Mesenchymal stem cell (in vitro differentiated cells and primary cell): ENCODE measurements at regions not wholly inside any gene's neighbourhood (a gene's known extent, or its start where the extent isn't known, plus 50 kb on each side); places are given as distances from the start of the nearest gene placed in this dataset.

Source experiments
- DNase-seq: peaks from one replicate; pipeline ENCODE4 v3.0.0-alpha.2; 2013
- H2AFZ ChIP-seq: one replicate; pipeline ENCODE4 v1.6.1; 2013; ENCODE audit warnings: low read depth, mild to moderate bottlenecking, control low read depth, inconsistent platforms, low read length, moderate library complexity
- H2AK5ac ChIP-seq: 2 replicates; pipeline ENCODE4 v1.6.1; 2013; ENCODE audit warnings: low read length, moderate library complexity, mild to moderate bottlenecking, inconsistent platforms; ENCODE audit not compliant: severe bottlenecking
- H2BK120ac ChIP-seq: one replicate; pipeline ENCODE4 v1.6.1; 2013; ENCODE audit warnings: low read depth, mild to moderate bottlenecking, inconsistent platforms, low read length, moderate library complexity
- H2BK12ac ChIP-seq, 2 experiments: one replicate each; pipeline ENCODE4 v1.6.1; 2013; ENCODE audit warnings: inconsistent platforms in 2 of 2, low read length in 2 of 2, mild to moderate bottlenecking in 2 of 2, moderate library complexity in 2 of 2, control low read depth in 1 of 2
- H2BK15ac ChIP-seq: one replicate; pipeline ENCODE4 v1.6.1; 2013; ENCODE audit warnings: mild to moderate bottlenecking, low read depth, inconsistent platforms; ENCODE audit not compliant: poor library complexity, severe bottlenecking
- H2BK5ac ChIP-seq: 2 replicates; pipeline ENCODE4 v1.6.1; 2013; ENCODE audit warnings: low read depth, mild to moderate bottlenecking, low read length, control low read depth, inconsistent platforms; ENCODE audit not compliant: poor library complexity, severe bottlenecking
- H3K14ac ChIP-seq, 2 experiments: one replicate each; pipeline ENCODE4 v1.6.1; 2013; ENCODE audit warnings: inconsistent platforms in 2 of 2, low read length in 2 of 2, control low read depth in 1 of 2, mild to moderate bottlenecking in 1 of 2, moderate library complexity in 1 of 2
- H3K18ac ChIP-seq, 2 experiments: one replicate each; pipeline ENCODE4 v1.6.1; 2013; ENCODE audit warnings: inconsistent platforms in 2 of 2, low read length in 2 of 2, control low read depth in 1 of 2, low read depth in 1 of 2, mild to moderate bottlenecking in 1 of 2
- H3K23ac ChIP-seq, 2 experiments: one replicate each; pipeline ENCODE4 v1.6.1; 2013; ENCODE audit warnings: inconsistent platforms in 2 of 2, low read length in 2 of 2, mild to moderate bottlenecking in 2 of 2, moderate library complexity in 2 of 2, control low read depth in 1 of 2
- H3K27ac ChIP-seq: 2 replicates; pipeline ENCODE4 v1.5.1; 2013; ENCODE audit warnings: mild to moderate bottlenecking, moderate library complexity, low read length, control low read depth, inconsistent platforms; ENCODE audit not compliant: poor library complexity, severe bottlenecking
- H3K27me3 ChIP-seq, 2 experiments: 2 replicates each; pipeline versions ENCODE4 v1.6.1 to v1.7.0; 2013; ENCODE audit warnings: low read length in 2 of 2, mild to moderate bottlenecking in 2 of 2, moderate library complexity in 2 of 2, control low read depth in 1 of 2, inconsistent platforms in 1 of 2; ENCODE audit not compliant: control insufficient read depth in 1 of 2, insufficient read depth in 1 of 2
- H3K36me3 ChIP-seq, 2 experiments: 2 replicates each; pipeline versions ENCODE4 v1.6.1 to v1.7.0; 2013; ENCODE audit warnings: low read length in 2 of 2, control low read depth in 1 of 2, inconsistent platforms in 1 of 2, low read depth in 1 of 2, mild to moderate bottlenecking in 1 of 2; ENCODE audit not compliant: insufficient read depth in 2 of 2, control insufficient read depth in 1 of 2
- H3K4ac ChIP-seq, 2 experiments: one replicate each; pipeline ENCODE4 v1.6.1; 2013; ENCODE audit warnings: inconsistent platforms in 2 of 2, low read length in 2 of 2, mild to moderate bottlenecking in 2 of 2, moderate library complexity in 2 of 2, control low read depth in 1 of 2, low read depth in 1 of 2
- H3K4me1 ChIP-seq: 2 replicates; pipeline ENCODE4 v1.6.1; 2013; ENCODE audit warnings: low read depth, low read length, control low read depth; ENCODE audit not compliant: control insufficient read depth, insufficient read depth
- H3K4me2 ChIP-seq: 2 replicates; pipeline ENCODE4 v1.6.1; 2013; ENCODE audit warnings: low read length, mild to moderate bottlenecking, inconsistent platforms; ENCODE audit not compliant: poor library complexity, severe bottlenecking
- H3K4me3 ChIP-seq, 2 experiments: 2 replicates each; pipeline versions ENCODE4 v1.5.1 to v1.7.0; 2013; ENCODE audit warnings: low read length in 2 of 2, mild to moderate bottlenecking in 2 of 2, control low read depth in 1 of 2, low read depth in 1 of 2; ENCODE audit not compliant: insufficient read depth in 1 of 2
- H3K79me1 ChIP-seq: replicated peaks from 2 replicates; pipeline ENCODE4 v1.6.1; 2013; ENCODE audit warnings: mild to moderate bottlenecking, control low read depth, low read length, inconsistent platforms; ENCODE audit not compliant: poor library complexity, severe bottlenecking
- H3K9ac ChIP-seq: 2 replicates; pipeline ENCODE4 v1.7.0; 2013; ENCODE audit warnings: mild to moderate bottlenecking, low read length, moderate library complexity
- H3K9me3 ChIP-seq: 2 replicates; pipeline ENCODE4 v1.7.0; 2013; ENCODE audit warnings: mild to moderate bottlenecking, low read length; ENCODE audit not compliant: control insufficient read depth
- H4K8ac ChIP-seq: one replicate; pipeline ENCODE4 v1.6.1; 2013; ENCODE audit warnings: inconsistent platforms, mild to moderate bottlenecking, low read length, moderate library complexity
- H4K91ac ChIP-seq: one replicate; pipeline ENCODE4 v1.6.1; 2013; ENCODE audit warnings: mild to moderate bottlenecking, low read length, inconsistent platforms
- WGBS: methylation state at CpG from one replicate; pipeline ENCODE4 v1.1.7; 2013; ENCODE audit warnings: mixed read lengths; 5-methylcytosine and 5-hydroxymethylcytosine counted together

GRCh38 chr5:152938630-152939029, 533.6 kb upstream of the NMUR2 start:
- no peak overlapping the region for H2BK5ac ChIP-seq

GRCh38 chr5:152942633-152943336, 537.7 kb upstream of the NMUR2 start:
- no peak overlapping the region for H3K4ac ChIP-seq
- H2AK5ac ChIP-seq = no peak overlapping the region
- no peak overlapping the region for H2AFZ ChIP-seq
- no peaks in the 10 kb centered on the region for H3K4me1 ChIP-seq
- H4K8ac ChIP-seq = no peak overlapping the region
- H2BK5ac ChIP-seq = no peak overlapping the region
- no peak overlapping the region for H3K9ac ChIP-seq
- no peak overlapping the region for H3K18ac ChIP-seq
- no peak overlapping the region for H3K14ac ChIP-seq
- no peak overlapping the region for H3K4me3 ChIP-seq
- H2BK120ac ChIP-seq = no peak overlapping the region
- no peak overlapping the region for H3K23ac ChIP-seq
- DNase-seq = no peak
- H3K79me1 ChIP-seq = no peaks in the 10 kb centered on the region
- 58% methylated on average over 4 of the region's 5 CpGs for WGBS
- H3K4me2 ChIP-seq = no peak overlapping the region
- H3K9me3 ChIP-seq = peaks cover 12% of the 10 kb centered on the region
- no peak overlapping the region for H2BK15ac ChIP-seq
- no peak overlapping the region for H2BK12ac ChIP-seq
- no peaks in the 10 kb centered on the region for H3K36me3 ChIP-seq
- no peaks in the 10 kb centered on the region for H3K27me3 ChIP-seq
- H4K91ac ChIP-seq = no peak overlapping the region
- no peak overlapping the region for H3K27ac ChIP-seq

More at GRCh38 chr5:152938630-152939029, 533.6 kb upstream of the NMUR2 start:
- no peak for DNase-seq
- H2BK120ac ChIP-seq = no peak overlapping the region
- H3K79me1 ChIP-seq = no peaks in the 10 kb centered on the region
- H3K9me3 ChIP-seq = peaks cover 19% of the 10 kb centered on the region
- H3K4me3 ChIP-seq = no peak overlapping the region
- H3K14ac ChIP-seq = no peak overlapping the region
- H2BK15ac ChIP-seq = no peak overlapping the region
- H3K9ac ChIP-seq = no peak overlapping the region
- H2BK12ac ChIP-seq = no peak overlapping the region
- no peaks in the 10 kb centered on the region for H3K4me1 ChIP-seq
- H3K36me3 ChIP-seq = no peaks in the 10 kb centered on the region
- no peak overlapping the region for H3K18ac ChIP-seq
- H3K23ac ChIP-seq = no peak overlapping the region
- H4K91ac ChIP-seq = no peak overlapping the region
- H4K8ac ChIP-seq = no peak overlapping the region
- no peak overlapping the region for H3K27ac ChIP-seq
- no peak overlapping the region for H2AFZ ChIP-seq
- WGBS = 100% methylated on average over 1 of the region's 1 CpG
- H3K4ac ChIP-seq = no peak overlapping the region
- H2AK5ac ChIP-seq = no peak overlapping the region
- H3K27me3 ChIP-seq = no peaks in the 10 kb centered on the region
- H3K4me2 ChIP-seq = no peak overlapping the region

GRCh38 chr5:152953788-152954483, 536.5 kb upstream of the GRIA1 start:
- Histone ChIP-seq H3K4me1 (no peaks in the 10 kb centered on the region), H3K27me3 (no peaks in the 10 kb centered on the region), H3K14ac (no peak overlapping the region), H3K4me3 (no peak overlapping the region), H2BK12ac (no peak overlapping the region), H3K36me3 (no peaks in the 10 kb centered on the region), H2BK15ac (no peak overlapping the region), H3K9me3 (peaks cover 3% of the 10 kb centered on the region), H2AFZ (no peak overlapping the region), H3K9ac (no peak overlapping the region), H2BK5ac (no peak overlapping the region), H3K4ac (no peak overlapping the region), H3K4me2 (no peak overlapping the region), H3K79me1 (no peaks in the 10 kb centered on the region), H2BK120ac (no peak overlapping the region), H4K8ac (no peak overlapping the region), H2AK5ac (no peak overlapping the region), H4K91ac (no peak overlapping the region), H3K18ac (no peak overlapping the region), H3K27ac (no peak overlapping the region), H3K23ac (no peak overlapping the region)
- WGBS = 67% methylated on average over 5 of the region's 8 CpGs
- DNase-seq = no peak

- H3K18ac ChIP-seq = no peak overlapping the region
- no peak overlapping the region for H3K27ac ChIP-seq
- no peak overlapping the region for H2BK12ac ChIP-seq
- no peak overlapping the region for H2AK5ac ChIP-seq
- no peak overlapping the region for H3K23ac ChIP-seq
- no peaks in the 10 kb centered on the region for H3K9me3 ChIP-seq
- H3K27me3 ChIP-seq = no peaks in the 10 kb centered on the region
- H3K14ac ChIP-seq = no peak overlapping the region
- no peak overlapping the region for H2BK120ac ChIP-seq
- no peak overlapping the region for H2AFZ ChIP-seq
- no peak overlapping the region for H4K8ac ChIP-seq
- no peaks in the 10 kb centered on the region for H3K36me3 ChIP-seq
- H2BK15ac ChIP-seq = no peak overlapping the region
- H4K91ac ChIP-seq = no peak overlapping the region
- H3K4ac ChIP-seq = no peak overlapping the region
- no peak overlapping the region for H2BK5ac ChIP-seq
- H3K4me3 ChIP-seq = no peak overlapping the region
- no peaks in the 10 kb centered on the region for H3K4me1 ChIP-seq
- no peaks in the 10 kb centered on the region for H3K79me1 ChIP-seq
- H3K9ac ChIP-seq = no peak overlapping the region
- no CpG with 5 or more reads among the region's 2 CpGs for WGBS
- DNase-seq = no peak
- no peak overlapping the region for H3K4me2 ChIP-seq
Measured at GRCh38 chr5:152956943-152957613, 533.4 kb upstream of the GRIA1 start.
